ENCODE measurements at regions not wholly inside any gene's neighbourhood (a gene's known extent, or its start where the extent isn't known, plus 50 kb on each side); places are given as distances from the start of the nearest gene placed in this dataset.

DNA sequence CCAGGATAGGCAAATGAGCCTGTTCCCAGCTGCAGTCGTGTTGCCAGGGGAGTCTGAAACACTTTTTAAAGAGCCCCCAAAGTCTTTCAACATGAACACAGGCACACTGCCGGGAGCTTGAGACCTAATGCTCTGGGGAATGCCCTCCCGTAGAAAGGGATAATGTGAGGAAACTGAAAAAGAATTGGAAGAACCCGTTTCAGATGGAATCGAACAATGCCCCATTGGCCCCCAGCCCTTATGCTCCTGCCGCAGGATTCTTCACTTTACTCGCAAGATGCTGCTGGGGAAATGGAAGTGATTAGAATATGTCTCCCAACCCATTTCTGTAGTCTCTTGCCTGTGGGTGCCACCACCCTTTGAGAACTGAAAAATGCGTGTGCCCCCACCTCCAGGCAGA, 136.3 kb upstream of the GATA6 start:
- H3K27ac Mint-ChIP-seq: no peak overlapping the region
- CTCF ChIA-PET: no interaction called here
- H3K36me3 Mint-ChIP-seq (ENCODE audit: low read depth): no peaks in the 10 kb centered on the region

DNA sequence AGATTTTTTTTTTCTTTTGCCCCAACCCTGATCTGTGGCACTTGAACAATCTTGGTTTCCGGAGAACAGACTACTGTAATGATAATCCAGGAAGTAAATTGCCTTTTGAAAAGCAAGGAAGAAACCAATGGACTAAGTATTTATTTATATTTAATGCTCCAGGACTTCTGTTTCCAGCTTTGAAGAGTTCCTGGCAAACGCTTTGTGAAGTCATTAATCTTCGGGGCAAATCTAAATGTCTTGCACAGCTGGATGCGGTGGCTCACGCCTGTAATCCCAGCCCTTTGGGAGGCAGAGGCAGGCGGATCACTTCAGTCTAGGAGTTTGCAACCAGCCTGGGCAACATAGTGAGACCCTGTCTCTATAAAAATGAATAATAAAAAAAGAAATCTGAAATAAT, 135.1 kb upstream of the GATA6 start:
- Mint-ChIP-seq H3K27me3 (no peaks in the 10 kb centered on the region), H3K9me3 (no peaks in the 10 kb centered on the region), H3K36me3 (ENCODE audit: low read depth) (no peaks in the 10 kb centered on the region), H3K4me1 (no peaks in the 10 kb centered on the region), H3K4me3 (no peak overlapping the region), H3K27ac (no peak overlapping the region)
- POLR2A ChIA-PET: no interaction called here
- CTCF ChIA-PET: no interaction called here
- DNase-seq: no peak

More for the DNA sequence above, 136.3 kb upstream of the GATA6 start:
- POLR2A ChIA-PET: no interaction called here
- Mint-ChIP-seq H3K4me3 (no peak overlapping the region), H3K4me1 (no peaks in the 10 kb centered on the region), H3K9me3 (no peaks in the 10 kb centered on the region), H3K27me3 (no peaks in the 10 kb centered on the region)
- DNase-seq: no peak

DNA sequence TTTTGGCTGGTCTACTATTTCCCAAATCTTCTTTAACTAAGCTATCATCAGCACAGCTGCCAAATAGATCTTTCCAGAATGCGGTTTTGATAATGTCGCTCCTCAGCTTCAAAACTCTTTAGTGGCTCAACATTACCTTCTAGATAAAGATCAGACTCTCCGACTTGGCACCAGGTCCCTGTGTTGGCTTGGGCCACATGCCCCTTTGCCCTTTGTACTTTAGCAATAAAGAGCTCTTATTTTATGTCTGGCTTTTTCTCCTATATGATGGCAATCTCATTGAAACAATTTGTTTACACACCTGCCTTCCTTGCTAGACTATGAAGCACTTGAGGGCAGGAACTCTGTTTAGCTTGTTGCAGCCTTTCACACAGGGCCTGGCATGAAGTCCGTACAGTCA, 128.9 kb upstream of the GATA6 start:
- H3K27ac Mint-ChIP-seq: no peak overlapping the region
- ChIA-PET CTCF (no interaction called here), POLR2A (no interaction called here)
- no peaks in the 10 kb centered on the region for H3K4me1 Mint-ChIP-seq
- no peak for DNase-seq
- no peaks in the 10 kb centered on the region for H3K36me3 Mint-ChIP-seq (ENCODE audit: low read depth)
- H3K4me3 Mint-ChIP-seq: no peak overlapping the region
- no peaks in the 10 kb centered on the region for H3K9me3 Mint-ChIP-seq
- no peaks in the 10 kb centered on the region for H3K27me3 Mint-ChIP-seq

DNA sequence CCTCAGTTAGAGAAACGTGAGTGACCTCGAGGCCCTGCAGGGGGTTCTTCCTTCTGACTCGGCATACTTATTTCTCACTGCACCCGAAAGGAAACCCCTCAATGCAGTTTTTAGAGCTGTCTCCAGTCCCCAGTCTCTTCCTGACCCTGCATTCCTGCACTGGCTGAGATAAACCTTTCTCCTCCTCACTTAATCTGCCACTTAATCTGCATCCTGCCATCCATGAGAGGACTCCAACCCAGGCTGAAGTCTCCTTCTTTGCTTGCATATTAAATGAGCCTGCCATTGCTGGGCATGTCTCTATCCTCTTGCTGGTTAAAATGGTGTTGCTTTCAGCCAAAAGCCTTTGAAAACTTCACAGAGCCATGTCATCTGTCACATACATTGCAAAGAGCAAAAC, 125.6 kb upstream of the GATA6 start:
- ChIA-PET CTCF (no interaction called here), POLR2A (no interaction called here)
- no peaks in the 10 kb centered on the region for H3K4me1 Mint-ChIP-seq
- no peaks in the 10 kb centered on the region for H3K36me3 Mint-ChIP-seq (ENCODE audit: low read depth)
- no peaks in the 10 kb centered on the region for H3K9me3 Mint-ChIP-seq
- no peak for DNase-seq
- no peak overlapping the region for H3K27ac Mint-ChIP-seq
- no peak overlapping the region for H3K4me3 Mint-ChIP-seq
- no peaks in the 10 kb centered on the region for H3K27me3 Mint-ChIP-seq

DNA sequence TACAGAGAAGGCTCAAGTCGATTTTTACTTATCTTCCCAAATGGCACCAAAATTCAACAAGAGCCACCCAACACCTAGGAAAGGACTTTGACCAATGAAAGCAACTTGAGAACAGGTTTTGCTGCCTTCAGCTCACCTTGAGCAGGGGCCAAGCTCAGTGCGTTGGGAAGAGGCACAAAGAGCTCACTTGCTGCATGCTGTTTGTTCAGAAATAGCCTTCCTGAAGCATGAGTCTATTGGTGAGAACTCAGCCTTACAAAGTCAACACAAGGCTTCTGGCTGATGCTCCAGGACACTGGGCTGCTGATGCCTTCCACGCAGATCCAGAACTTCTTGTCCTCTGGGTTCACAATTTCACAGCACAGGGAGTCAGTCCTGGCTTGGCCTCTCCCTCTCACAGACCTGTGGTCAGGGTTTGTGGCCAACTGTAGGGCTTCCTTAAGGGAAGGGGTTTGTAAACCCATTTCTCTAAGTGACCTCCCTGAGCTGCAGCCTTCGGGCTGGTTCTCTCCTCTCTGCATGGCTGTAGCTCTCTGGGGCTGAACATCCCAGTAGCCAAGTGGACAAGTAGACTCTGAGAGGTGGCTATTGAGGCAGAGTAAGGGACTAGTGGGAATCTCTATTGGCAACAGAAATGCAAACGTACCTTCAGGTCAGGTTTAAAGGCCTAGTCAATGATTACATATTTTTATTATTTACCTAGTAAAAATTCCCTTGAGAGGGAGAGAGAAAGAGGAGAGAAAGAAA, 124.7 kb upstream of the GATA6 start:
- Mint-ChIP-seq H3K27ac (no peak overlapping the region), H3K4me3 (no peak overlapping the region), H3K9me3 (no peaks in the 10 kb centered on the region), H3K27me3 (no peaks in the 10 kb centered on the region), H3K4me1 (no peaks in the 10 kb centered on the region), H3K36me3 (ENCODE audit: low read depth) (no peaks in the 10 kb centered on the region)
- POLR2A ChIA-PET: no interaction called here
- CTCF ChIA-PET: no interaction called here
- DNase-seq: no peak

DNA sequence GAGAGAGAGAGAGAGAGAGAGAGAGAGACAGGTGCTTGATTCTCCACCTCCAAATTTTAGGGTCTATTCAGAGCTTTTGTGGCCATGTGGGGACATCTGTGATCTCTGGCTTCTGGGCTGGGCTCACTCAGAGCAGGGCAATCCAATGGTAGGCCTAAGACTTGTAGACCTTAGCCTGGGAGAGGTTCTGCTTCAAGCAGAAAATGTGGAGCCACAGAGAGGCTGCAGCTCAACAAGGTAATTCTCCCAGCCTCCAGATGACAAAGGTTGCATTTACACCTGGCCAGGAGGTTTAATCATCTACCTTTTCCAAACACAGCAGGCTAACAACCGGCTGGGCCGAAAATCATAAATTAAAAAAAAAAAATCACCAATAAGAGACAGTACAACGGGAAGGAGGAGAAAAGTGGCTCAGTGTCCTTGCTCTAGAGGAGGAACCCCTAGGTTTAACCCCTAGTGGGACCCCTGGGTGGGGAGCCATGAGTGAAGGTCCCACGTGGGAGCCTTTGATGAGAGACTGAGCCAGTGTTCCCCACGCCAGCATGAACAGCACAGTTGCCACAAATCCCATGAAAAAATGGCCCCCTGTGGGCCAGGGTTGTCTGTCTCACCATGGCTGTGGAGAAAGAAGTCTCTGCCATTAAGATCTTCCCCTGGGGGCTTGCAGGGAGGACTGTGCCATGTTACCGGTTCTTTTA, 124.0 kb upstream of the GATA6 start:
- no peaks in the 10 kb centered on the region for H3K4me1 Mint-ChIP-seq
- no peak overlapping the region for H3K4me3 Mint-ChIP-seq
- H3K36me3 Mint-ChIP-seq (ENCODE audit: low read depth): no peaks in the 10 kb centered on the region
- H3K9me3 Mint-ChIP-seq: no peaks in the 10 kb centered on the region
- H3K27me3 Mint-ChIP-seq: no peaks in the 10 kb centered on the region
- H3K27ac Mint-ChIP-seq: no peak overlapping the region
- DNase-seq: no peak
- CTCF ChIA-PET: no interaction called here
- POLR2A ChIA-PET: no interaction called here

DNA sequence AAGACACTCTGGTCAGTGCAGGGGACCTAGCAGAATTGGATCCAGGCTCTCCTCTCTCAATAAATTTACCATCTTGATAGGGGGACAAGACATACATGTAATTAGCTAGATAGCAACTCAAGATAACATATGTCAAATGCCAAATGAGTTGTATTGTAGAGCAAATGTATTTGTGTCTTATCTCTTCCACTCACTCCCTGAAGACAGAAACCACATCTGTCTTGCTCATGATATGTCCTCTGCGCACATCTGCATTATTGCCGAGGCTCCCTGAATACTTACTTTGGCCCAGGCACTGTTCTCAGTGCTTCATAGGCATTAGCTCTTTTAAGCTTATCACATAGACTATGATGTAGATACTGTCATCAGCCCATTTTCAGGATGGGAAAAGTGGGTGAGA, 122.9 kb upstream of the GATA6 start:
- Mint-ChIP-seq H3K4me1 (no peaks in the 10 kb centered on the region), H3K9me3 (no peaks in the 10 kb centered on the region), H3K27me3 (no peaks in the 10 kb centered on the region), H3K4me3 (no peak overlapping the region), H3K36me3 (ENCODE audit: low read depth) (no peaks in the 10 kb centered on the region), H3K27ac (no peak overlapping the region)
- POLR2A ChIA-PET: no interaction called here
- no peak for DNase-seq
- CTCF ChIA-PET: no interaction called here

DNA sequence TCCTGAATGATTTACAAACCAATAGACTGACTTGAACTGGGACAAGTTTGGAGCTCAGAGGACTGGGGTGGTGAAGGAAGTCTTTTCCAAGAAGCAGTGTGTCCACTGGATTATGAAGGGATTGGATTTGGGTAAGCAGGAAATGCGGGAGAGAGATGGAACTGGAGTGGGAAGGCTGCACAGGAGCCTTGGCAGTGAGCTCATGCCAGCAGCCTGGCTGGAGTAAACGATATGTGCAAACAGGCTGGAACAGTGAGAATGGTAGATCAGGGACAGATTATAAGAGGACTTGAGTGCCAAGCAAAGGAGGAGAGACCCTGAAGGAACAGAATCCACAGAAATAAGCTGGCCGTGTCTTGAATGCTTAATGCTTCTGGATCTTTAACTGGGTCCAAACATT, 121.9 kb upstream of the GATA6 start:
- no peak for DNase-seq
- CTCF ChIA-PET: no interaction called here
- Mint-ChIP-seq H3K4me1 (no peaks in the 10 kb centered on the region), H3K27ac (no peak overlapping the region), H3K27me3 (no peaks in the 10 kb centered on the region), H3K36me3 (ENCODE audit: low read depth) (no peaks in the 10 kb centered on the region), H3K9me3 (no peaks in the 10 kb centered on the region), H3K4me3 (no peak overlapping the region)
- POLR2A ChIA-PET: no interaction called here

DNA sequence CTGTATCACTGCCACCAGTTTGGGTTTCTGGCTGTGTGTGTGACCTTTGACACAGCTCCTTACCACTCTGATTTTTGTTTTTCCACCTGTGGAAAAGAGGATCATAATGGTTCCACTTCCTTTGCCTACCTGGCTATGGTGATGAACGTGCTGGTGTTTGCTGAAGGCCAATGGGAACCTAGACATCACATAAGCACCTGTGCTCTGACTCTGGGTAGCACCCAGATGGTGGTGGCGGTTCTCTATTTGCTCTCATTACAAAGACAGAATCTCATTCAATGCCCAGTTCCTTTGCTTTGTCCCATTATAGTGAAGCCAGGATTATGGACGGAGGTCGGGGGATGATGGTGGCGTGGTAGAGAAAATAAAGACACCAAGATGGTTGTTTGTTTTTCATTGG, 121.2 kb upstream of the GATA6 start:
- Mint-ChIP-seq H3K9me3 (no peaks in the 10 kb centered on the region), H3K27ac (no peak overlapping the region), H3K27me3 (no peaks in the 10 kb centered on the region), H3K36me3 (ENCODE audit: low read depth) (no peaks in the 10 kb centered on the region), H3K4me1 (no peaks in the 10 kb centered on the region), H3K4me3 (no peak overlapping the region)
- no peak for DNase-seq
- POLR2A ChIA-PET: no interaction called here
- CTCF ChIA-PET: no interaction called here

DNA sequence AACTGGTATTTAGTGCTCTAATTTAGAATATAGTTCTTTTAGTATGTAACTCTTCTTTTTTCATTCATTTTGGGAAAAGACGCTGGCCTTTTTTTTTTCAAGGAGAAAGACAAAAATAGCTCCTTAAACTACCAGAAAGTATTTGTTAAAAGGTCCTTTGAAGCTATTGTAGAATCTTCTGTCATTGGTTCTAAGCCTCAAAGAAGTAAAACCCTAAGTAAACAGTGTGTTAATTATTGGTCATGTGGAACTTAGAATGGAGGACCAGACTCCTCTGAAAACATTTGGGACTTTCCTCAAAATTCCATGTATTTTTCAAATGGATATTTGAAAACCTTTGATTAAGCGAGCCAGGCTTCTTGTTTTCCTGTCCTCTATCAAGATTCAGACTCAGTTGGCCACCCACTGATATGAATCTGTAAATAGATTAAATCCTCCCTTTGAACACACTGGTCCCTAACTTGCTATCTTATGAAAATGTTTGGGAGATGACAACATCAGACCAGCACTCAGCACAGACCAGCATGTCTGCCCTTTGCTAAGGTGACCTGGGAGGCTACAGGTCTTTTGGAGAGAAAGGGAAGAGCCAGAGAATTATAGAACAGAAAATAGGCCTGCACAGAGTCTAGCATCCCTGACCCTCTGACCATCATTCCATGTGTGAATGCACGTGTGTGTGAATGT, 120.3 kb upstream of the GATA6 start:
- no peaks in the 10 kb centered on the region for H3K27me3 Mint-ChIP-seq
- CTCF ChIA-PET: no interaction called here
- H3K4me3 Mint-ChIP-seq: no peak overlapping the region
- POLR2A ChIA-PET: no interaction called here
- no peaks in the 10 kb centered on the region for H3K9me3 Mint-ChIP-seq
- no peak for DNase-seq
- H3K27ac Mint-ChIP-seq: no peak overlapping the region
- H3K4me1 Mint-ChIP-seq: no peaks in the 10 kb centered on the region
- H3K36me3 Mint-ChIP-seq (ENCODE audit: low read depth): no peaks in the 10 kb centered on the region

DNA sequence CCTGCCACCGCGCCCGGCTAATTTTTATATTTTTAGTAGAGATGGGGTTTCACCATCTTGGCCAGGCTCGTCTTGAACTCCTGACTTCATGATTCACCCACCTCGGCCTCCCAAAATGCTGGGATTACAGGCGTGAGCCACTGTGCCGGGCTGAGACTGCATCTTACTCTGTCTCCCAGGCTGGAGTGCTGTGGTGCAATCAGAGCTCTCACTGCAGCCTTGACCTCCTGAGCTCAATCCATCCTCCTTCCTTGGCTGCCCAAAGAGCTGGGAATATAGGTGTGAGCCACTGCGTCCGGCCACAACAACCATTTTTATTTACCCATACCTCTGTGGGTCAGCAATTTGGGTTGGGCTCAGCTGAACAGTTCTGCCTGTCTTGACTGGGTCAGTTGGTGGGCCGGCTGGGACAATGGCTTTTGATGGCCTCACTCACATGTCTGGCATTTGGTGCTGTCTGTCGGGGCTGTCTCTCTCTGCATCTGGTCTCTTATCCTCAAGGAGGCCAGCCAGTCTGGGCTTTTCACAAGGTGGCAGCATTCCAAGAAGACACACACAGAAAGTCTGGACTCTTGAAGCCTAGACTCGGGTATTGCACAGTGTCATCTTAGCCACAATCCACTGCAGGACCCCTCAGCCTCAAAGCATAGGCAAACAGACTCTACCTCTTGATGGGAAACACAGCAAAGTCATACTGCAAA, 116.8 kb upstream of the GATA6 start:
- Mint-ChIP-seq H3K36me3 (ENCODE audit: low read depth) (no peaks in the 10 kb centered on the region), H3K4me3 (no peak overlapping the region), H3K9me3 (peaks cover 2% of the 10 kb centered on the region), H3K4me1 (no peaks in the 10 kb centered on the region), H3K27me3 (no peaks in the 10 kb centered on the region), H3K27ac (no peak overlapping the region)
- ChIA-PET POLR2A (no interaction called here), CTCF (no interaction called here)
- no peak for DNase-seq

DNA sequence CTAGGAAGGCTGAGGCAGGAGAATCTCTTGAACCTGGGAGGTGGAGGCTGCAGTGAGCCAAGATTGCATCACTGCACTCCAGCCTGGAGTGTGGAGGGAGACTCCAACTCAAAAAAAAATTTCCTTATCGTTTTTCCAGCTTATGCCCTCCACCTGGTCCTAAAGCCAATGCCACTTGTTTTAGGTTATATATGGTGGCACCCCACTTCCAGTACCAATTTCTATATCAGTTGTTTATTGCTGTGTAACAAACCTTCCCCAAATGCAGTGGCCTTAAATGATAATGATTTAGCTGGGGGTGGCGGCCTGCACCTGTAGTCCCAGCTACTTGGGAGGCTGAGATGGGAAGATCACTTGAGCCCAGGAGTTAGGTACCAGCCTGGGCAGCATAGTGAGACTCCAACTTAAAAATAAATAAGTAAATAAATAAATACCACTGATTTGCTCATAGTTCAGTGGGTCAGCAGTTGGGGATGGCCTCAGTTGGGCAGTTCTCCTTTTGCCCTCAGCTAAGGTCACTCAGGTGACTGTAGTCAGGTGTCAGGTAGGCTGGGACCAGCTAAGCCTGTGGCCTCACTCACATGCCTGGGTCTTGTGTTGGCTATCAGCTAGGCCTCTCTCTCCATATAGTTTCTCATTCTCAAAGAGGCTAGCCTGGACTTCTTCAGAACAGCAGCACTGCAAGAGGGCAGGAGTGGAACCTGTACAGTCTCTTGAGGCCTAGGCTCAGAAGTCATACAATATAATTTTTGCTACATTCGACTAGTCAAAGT, 113.7 kb upstream of the GATA6 start:
- Mint-ChIP-seq H3K36me3 (ENCODE audit: low read depth) (no peaks in the 10 kb centered on the region), H3K4me3 (no peak overlapping the region)

DNA sequence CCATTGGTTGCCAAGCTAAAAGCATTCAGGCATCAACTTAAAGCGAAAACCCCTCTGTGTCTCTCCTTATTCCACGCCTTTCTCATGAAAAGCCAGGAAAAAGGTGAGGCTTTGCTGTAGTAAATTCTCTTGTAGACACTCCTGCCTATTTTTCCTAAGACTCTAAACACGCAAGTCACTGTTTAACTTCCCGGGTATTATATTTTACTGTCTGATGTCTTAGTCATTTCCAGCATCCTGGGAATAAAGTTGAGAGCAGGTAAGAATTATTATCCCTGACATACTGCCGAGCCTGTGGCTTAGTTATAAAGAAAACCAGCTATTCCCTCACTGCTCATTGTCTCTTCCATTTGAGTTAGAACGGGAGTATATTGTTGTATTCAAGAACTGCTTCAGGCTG, 112.4 kb upstream of the GATA6 start:
- no peak overlapping the region for H3K4me3 Mint-ChIP-seq
- H3K4me1 Mint-ChIP-seq: no peaks in the 10 kb centered on the region
- DNase-seq: no peak
- H3K9me3 Mint-ChIP-seq: peaks cover 2% of the 10 kb centered on the region
- H3K27ac Mint-ChIP-seq: no peak overlapping the region
- H3K36me3 Mint-ChIP-seq (ENCODE audit: low read depth): no peaks in the 10 kb centered on the region
- ChIA-PET POLR2A (no interaction called here), CTCF (no interaction called here)
- H3K27me3 Mint-ChIP-seq: no peaks in the 10 kb centered on the region

More for the DNA sequence above, 113.7 kb upstream of the GATA6 start:
- POLR2A ChIA-PET: no interaction called here
- DNase-seq: no peak
- CTCF ChIA-PET: no interaction called here
- peaks cover 2% of the 10 kb centered on the region for H3K9me3 Mint-ChIP-seq
- no peaks in the 10 kb centered on the region for H3K27me3 Mint-ChIP-seq
- no peaks in the 10 kb centered on the region for H3K4me1 Mint-ChIP-seq
- H3K27ac Mint-ChIP-seq: no peak overlapping the region

All from activated CD4-positive, alpha-beta memory T cell treated with anti-CD3 and anti-CD28 coated beads, Interleukin-2, amount 10 ng/mL, durations not matched to agents 7 days and 5 days (primary cell).